Calu3 (cell line): ENCODE measurements at regions not wholly inside any gene's neighbourhood (a gene's known extent, or its start where the extent isn't known, plus 50 kb on each side); places are given as distances from the start of the nearest gene placed in this dataset.

Experiments
- BruUV-seq: library from RNA; stranded (reverse); fragments of 400-500 nt; replicated peaks from 2 replicates; lab custom pipeline; 2021; lab: Mats Ljungman, UMichigan
- CTCF ChIA-PET: fragments of 300-600 bp; sonication (Branson Sonifier 250); formaldehyde crosslinking; loops from one replicate; lab custom pipeline; 2022; ENCODE audit warnings: antibody characterized with exemption; lab: Charles Lee
- DNase-seq: peaks from one replicate; pipeline ENCODE4 v3.0.0; 2022
- H3K27ac Mint-ChIP-seq: one replicate; pipeline ENCODE4 v1.8.0; 2022; ENCODE audit warnings: mixed read lengths; ENCODE audit not compliant: unreplicated experiment
- H3K27me3 Mint-ChIP-seq: one replicate; pipeline ENCODE4 v1.8.0; 2022; ENCODE audit warnings: mixed read lengths; ENCODE audit not compliant: unreplicated experiment
- H3K36me3 Mint-ChIP-seq: one replicate; pipeline ENCODE4 v1.8.0; 2022; ENCODE audit warnings: mild to moderate bottlenecking, moderate library complexity, mixed read lengths; ENCODE audit not compliant: insufficient read depth, unreplicated experiment
- H3K4me1 Mint-ChIP-seq: one replicate; pipeline ENCODE4 v1.8.0; 2022; ENCODE audit warnings: mild to moderate bottlenecking, low read depth, mixed read lengths; ENCODE audit not compliant: unreplicated experiment
- H3K4me3 Mint-ChIP-seq: one replicate; pipeline ENCODE4 v1.8.0; 2022; ENCODE audit warnings: mild to moderate bottlenecking, low read depth, moderate library complexity, mixed read lengths; ENCODE audit not compliant: unreplicated experiment
- H3K9me3 Mint-ChIP-seq: one replicate; pipeline ENCODE4 v1.8.0; 2022; ENCODE audit warnings: low read depth, mixed read lengths; ENCODE audit not compliant: unreplicated experiment
- intact Hi-C: fragments of 100-400 bp; cut with micrococcal nuclease; formaldehyde crosslinking; loops from one replicate; pipeline ENCODE4 v1.10.0; 2022; ENCODE audit not compliant: unreplicated experiment
- TF ChIP-seq, protein P1 (sequence below): fragments of 200-600 bp; IDR thresholded peaks from one replicate; pipeline ENCODE4 v1.8.0; 2022; ENCODE audit warnings: antibody characterized with exemption; ENCODE audit not compliant: unreplicated experiment

DNA sequence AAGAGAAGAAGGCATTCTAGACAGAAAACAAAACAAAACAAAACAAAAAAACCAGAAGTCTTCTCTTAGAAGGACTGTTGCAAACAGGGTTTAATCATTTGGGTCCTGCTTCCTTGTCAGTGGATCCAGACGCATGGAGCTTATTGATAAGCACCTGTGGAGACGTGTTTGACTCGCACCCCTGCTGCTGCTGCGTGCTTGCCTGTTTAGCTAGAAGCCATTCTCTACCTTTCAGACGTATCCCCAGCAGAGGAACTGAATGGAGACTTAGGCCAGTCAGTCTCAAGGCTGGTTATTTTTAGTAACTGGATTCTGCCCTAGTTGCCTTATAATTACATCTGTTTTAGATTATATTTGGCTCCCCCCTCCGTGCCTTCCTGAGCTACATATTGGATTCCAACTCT lies 186.1 kb upstream of the EEA1 start:
- H3K27me3 Mint-ChIP-seq: no peaks in the 10 kb centered on the region
- TF ChIP-seq, protein P1, sequence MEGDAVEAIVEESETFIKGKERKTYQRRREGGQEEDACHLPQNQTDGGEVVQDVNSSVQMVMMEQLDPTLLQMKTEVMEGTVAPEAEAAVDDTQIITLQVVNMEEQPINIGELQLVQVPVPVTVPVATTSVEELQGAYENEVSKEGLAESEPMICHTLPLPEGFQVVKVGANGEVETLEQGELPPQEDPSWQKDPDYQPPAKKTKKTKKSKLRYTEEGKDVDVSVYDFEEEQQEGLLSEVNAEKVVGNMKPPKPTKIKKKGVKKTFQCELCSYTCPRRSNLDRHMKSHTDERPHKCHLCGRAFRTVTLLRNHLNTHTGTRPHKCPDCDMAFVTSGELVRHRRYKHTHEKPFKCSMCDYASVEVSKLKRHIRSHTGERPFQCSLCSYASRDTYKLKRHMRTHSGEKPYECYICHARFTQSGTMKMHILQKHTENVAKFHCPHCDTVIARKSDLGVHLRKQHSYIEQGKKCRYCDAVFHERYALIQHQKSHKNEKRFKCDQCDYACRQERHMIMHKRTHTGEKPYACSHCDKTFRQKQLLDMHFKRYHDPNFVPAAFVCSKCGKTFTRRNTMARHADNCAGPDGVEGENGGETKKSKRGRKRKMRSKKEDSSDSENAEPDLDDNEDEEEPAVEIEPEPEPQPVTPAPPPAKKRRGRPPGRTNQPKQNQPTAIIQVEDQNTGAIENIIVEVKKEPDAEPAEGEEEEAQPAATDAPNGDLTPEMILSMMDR: no peak
- no TSS peak for BruUV-seq
- DNase-seq: no peak
- H3K9me3 Mint-ChIP-seq: no peaks in the 10 kb centered on the region
- no peaks in the 10 kb centered on the region for H3K36me3 Mint-ChIP-seq
- H3K4me3 Mint-ChIP-seq: no peak overlapping the region
- no peaks in the 10 kb centered on the region for H3K4me1 Mint-ChIP-seq
- no peak overlapping the region for H3K27ac Mint-ChIP-seq
- intact Hi-C loops: no loop called here
- CTCF ChIA-PET: no interaction called here

DNA sequence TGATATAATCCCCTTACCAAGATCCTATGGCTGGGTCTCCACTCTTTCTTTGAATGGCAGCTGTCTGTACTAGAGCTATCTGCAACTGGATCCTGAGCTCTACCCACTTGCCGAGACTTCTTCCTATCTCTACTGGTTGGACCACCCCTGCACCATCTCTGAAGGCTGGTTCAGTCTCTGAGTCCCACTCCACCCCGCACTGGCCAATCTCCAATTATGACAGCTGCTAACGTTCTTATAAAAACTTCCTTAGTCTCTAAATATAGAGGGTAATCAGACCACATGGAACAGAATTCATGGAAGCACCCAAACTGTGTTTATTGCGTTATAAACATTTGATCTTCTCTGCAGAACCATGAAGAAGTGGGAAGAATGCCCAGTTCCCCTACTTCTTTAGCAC lies 186.6 kb upstream of the EEA1 start:
- CTCF ChIA-PET: no interaction called here
- H3K27ac Mint-ChIP-seq: no peak overlapping the region
- H3K9me3 Mint-ChIP-seq: no peaks in the 10 kb centered on the region
- TF ChIP-seq, protein P1: no peak
- no peak for DNase-seq
- BruUV-seq: no TSS peak
- H3K4me3 Mint-ChIP-seq: no peak overlapping the region
- H3K36me3 Mint-ChIP-seq: no peaks in the 10 kb centered on the region
- H3K4me1 Mint-ChIP-seq: no peaks in the 10 kb centered on the region
- H3K27me3 Mint-ChIP-seq: no peaks in the 10 kb centered on the region
- intact Hi-C loops: no loop called here

DNA sequence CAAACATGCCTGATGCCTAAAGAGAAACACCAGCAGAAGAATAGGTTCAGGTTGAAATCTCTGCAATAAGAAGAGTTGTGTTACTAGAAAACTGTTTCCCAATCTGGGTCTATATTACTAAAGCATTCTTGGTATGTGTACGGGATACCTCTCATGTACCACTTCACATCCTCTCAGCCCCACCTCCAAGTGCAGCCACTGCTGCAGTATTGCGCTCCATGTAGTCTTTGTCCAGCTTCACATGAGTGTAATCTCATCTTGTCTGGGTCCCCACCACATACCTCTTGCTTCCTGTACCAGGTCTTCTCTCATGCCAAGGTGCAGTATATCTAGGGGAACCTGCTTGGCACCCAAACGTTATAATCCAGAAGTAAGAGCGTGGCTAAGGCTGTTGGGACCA lies 187.5 kb upstream of the EEA1 start:
- Mint-ChIP-seq H3K27me3 (no peaks in the 10 kb centered on the region), H3K4me1 (no peaks in the 10 kb centered on the region), H3K27ac (no peak overlapping the region), H3K9me3 (no peaks in the 10 kb centered on the region), H3K4me3 (no peak overlapping the region), H3K36me3 (no peaks in the 10 kb centered on the region)
- no TSS peak for BruUV-seq
- TF ChIP-seq, protein P1: no peak
- no peak for DNase-seq
- CTCF ChIA-PET: no interaction called here
- intact Hi-C loops: no loop called here

DNA sequence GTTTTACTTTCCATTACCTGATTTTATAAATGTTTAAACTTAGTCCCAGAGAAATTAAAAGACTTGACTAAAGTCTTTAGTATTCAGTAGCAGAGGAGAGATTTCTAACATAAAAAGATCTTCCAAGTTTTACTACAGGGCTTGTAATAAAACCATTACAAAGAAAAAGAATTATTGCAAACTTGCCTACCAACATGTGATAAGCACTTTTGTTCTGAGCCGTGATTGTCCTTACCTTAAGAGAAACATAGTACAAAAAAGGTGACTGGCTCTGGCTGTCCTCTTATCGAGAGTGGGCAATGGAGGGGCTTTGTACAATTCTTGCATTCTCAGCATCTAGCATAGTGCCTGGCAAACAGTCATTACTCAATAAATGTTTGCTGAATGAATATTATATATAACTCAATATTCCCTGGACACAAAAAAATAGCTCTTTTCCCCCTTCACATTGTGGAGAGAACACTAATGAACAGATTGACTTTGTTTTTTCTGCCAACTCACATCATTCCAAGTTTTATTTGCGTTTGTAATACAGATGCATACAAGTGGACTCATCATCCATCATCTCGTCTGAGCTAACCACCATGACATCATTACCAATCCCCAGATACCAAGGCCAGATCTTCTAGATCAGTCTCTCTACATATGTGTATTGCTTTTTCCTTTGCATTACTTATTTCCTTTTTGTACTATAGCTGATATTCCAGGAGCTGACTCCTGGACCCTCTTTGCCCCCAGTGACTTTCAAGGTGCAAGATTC lies 192.8 kb upstream of the EEA1 start:
- BruUV-seq: no TSS peak
- Mint-ChIP-seq H3K27ac (peak overlapping the region; percentile 67), H3K36me3 (no peaks in the 10 kb centered on the region), H3K27me3 (no peaks in the 10 kb centered on the region), H3K4me3 (no peak overlapping the region), H3K4me1 (peaks cover 19% of the 10 kb centered on the region), H3K9me3 (peaks cover 3% of the 10 kb centered on the region)
- CTCF ChIA-PET: interaction anchor here (0.7 to 1.6 kb wide), 6 partner anchors 13 to 293 kb away, joined by 3 to 8 read pairs (median 4); no protein-coding TSS in a partner anchor
- TF ChIP-seq, protein P1: no peak
- intact Hi-C loops: no loop called here
- DNase-seq: no peak
